ENCODE measurements at regions not wholly inside any gene's neighbourhood (a gene's known extent, or its start where the extent isn't known, plus 50 kb on each side); places are given as distances from the start of the nearest gene placed in this dataset.

DNA sequence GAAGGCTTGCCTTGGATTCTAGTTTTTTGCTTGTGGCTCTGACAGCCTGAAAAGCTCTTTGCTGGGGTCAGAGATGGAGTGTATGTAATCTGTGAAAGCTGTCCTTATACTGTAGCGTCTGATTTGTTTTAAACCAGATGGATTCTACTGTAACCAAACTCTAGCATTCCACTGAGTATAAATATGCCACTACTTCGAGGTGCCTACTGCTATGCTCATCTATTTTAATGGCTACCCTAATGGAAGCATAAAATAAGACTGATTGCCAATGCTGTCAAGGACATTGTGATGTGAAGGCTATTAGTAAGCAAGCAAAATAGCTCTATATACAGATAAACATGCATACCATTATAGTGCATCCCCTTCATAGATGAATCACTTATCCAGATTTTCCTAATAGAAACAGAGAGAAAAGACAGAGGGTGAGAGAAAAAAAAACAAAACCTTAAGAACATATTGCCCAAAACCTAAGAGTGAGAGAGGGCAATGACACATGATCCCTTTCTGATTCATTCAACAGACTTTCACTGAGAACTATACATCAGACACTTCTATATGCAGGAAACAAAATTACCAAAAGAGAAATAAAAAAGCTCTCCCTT is 1025.8 kb upstream of the LCORL start:
- Histone ChIP-seq H4K20me1 (ENCODE audit: insufficient read depth, low read length) (no peaks in the 10 kb centered on the region), H3K9ac (ENCODE audit: insufficient read depth, low read length, poor library complexity, severe bottlenecking) (no peak overlapping the region), H3K9me3 (replicated peaks in 1 of 2; ENCODE audit: control insufficient read depth in 1 of 2, insufficient read depth in 1 of 2, low read length in 2 of 2) (peaks cover 0 to 5% of the 10 kb centered on the region in 2 donors), H2AFZ (ENCODE audit: insufficient read depth, low read depth, low read length, poor library complexity, severe bottlenecking) (no peak overlapping the region), H3K4me2 (replicated peaks; ENCODE audit: extremely low read depth, low read length, poor library complexity, severe bottlenecking) (no peak overlapping the region), H3K79me2 (ENCODE audit: insufficient read depth, low read length) (no peaks in the 10 kb centered on the region), H3K27ac (ENCODE audit: low read depth in 1 of 2, low read length in 2 of 2) (no peak overlapping the region), H3K36me3 (replicated peaks in 1 of 2; ENCODE audit: control insufficient read depth in 1 of 2, insufficient read depth in 2 of 2, low read length in 2 of 2) (no peaks in the 10 kb centered on the region), H3K27me3 (ENCODE audit: control insufficient read depth in 2 of 2, insufficient read depth in 2 of 2, low read length in 2 of 2) (no peaks in the 10 kb centered on the region), H3K4me3 (replicated peaks in 1 of 3; ENCODE audit: low read depth in 2 of 3, low read length in 3 of 3) (no peak overlapping the region), H3K4me1 (ENCODE audit: control insufficient read depth in 1 of 2, insufficient read depth in 2 of 2, low read length in 2 of 2) (no peaks in the 10 kb centered on the region)
- no CpG with 5 or more reads among the region's 2 CpGs for WGBS (ENCODE audit: insufficient coverage)
- no peaks in the 10 kb centered on the region for H3K4me1 Mint-ChIP-seq
- H3K9me3 Mint-ChIP-seq = peaks cover 0 to 6% (median 0%) of the 10 kb centered on the region in 7 donors
- no peak for DNase-seq
- intact Hi-C loops (cut with micrococcal nuclease) = no loop called here
- TF ChIP-seq, protein P1, sequence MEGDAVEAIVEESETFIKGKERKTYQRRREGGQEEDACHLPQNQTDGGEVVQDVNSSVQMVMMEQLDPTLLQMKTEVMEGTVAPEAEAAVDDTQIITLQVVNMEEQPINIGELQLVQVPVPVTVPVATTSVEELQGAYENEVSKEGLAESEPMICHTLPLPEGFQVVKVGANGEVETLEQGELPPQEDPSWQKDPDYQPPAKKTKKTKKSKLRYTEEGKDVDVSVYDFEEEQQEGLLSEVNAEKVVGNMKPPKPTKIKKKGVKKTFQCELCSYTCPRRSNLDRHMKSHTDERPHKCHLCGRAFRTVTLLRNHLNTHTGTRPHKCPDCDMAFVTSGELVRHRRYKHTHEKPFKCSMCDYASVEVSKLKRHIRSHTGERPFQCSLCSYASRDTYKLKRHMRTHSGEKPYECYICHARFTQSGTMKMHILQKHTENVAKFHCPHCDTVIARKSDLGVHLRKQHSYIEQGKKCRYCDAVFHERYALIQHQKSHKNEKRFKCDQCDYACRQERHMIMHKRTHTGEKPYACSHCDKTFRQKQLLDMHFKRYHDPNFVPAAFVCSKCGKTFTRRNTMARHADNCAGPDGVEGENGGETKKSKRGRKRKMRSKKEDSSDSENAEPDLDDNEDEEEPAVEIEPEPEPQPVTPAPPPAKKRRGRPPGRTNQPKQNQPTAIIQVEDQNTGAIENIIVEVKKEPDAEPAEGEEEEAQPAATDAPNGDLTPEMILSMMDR (IDR thresholded peaks at IDR 0.05) = no peak
- no peaks in the 10 kb centered on the region for H3K36me3 Mint-ChIP-seq
- no peak overlapping the region for H3K27ac Mint-ChIP-seq
- H3K27me3 Mint-ChIP-seq (ENCODE audit: low read depth in 3 of 3) = no peaks in the 10 kb centered on the region
- no peak overlapping the region for H3K4me3 Mint-ChIP-seq

DNA sequence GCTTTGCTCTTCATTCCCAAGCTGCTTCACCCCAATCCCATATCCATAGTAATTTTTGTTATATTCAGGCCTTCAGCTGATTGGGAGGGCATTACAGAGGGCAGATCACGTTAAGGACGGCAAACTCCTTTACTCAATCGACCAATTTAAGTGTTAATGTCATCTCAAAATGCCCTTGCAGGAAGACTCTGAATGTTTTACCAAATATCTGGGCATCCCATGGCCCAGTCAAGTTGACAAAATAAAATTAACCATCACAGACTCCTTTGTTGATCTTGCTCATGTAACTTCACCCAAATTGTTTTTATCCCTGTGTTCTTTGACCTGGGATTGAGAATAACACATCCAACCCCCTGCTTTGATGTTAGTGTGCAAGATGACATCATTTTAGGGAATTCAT is 1018.3 kb upstream of the LCORL start:
- Mint-ChIP-seq H3K4me1 (no peaks in the 10 kb centered on the region), H3K36me3 (no peaks in the 10 kb centered on the region), H3K4me3 (no peak overlapping the region), H3K9me3 (peaks cover 0 to 4% (median 0%) of the 10 kb centered on the region in 7 donors), H3K27ac (no peak overlapping the region), H3K27me3 (ENCODE audit: low read depth in 3 of 3) (no peaks in the 10 kb centered on the region)
- Histone ChIP-seq H3K4me2 (replicated peaks; ENCODE audit: extremely low read depth, low read length, poor library complexity, severe bottlenecking) (no peak overlapping the region), H3K27me3 (ENCODE audit: control insufficient read depth in 2 of 2, insufficient read depth in 2 of 2, low read length in 2 of 2) (no peaks in the 10 kb centered on the region), H3K4me3 (replicated peaks in 1 of 3; ENCODE audit: low read depth in 2 of 3, low read length in 3 of 3) (no peak overlapping the region), H3K79me2 (ENCODE audit: insufficient read depth, low read length) (no peaks in the 10 kb centered on the region), H3K9me3 (replicated peaks in 1 of 2; ENCODE audit: control insufficient read depth in 1 of 2, insufficient read depth in 1 of 2, low read length in 2 of 2) (peaks cover 0 to 1% of the 10 kb centered on the region in 2 donors), H3K27ac (ENCODE audit: low read depth in 1 of 2, low read length in 2 of 2) (no peak overlapping the region), H3K9ac (ENCODE audit: insufficient read depth, low read length, poor library complexity, severe bottlenecking) (no peak overlapping the region), H3K4me1 (ENCODE audit: control insufficient read depth in 1 of 2, insufficient read depth in 2 of 2, low read length in 2 of 2) (no peaks in the 10 kb centered on the region), H3K36me3 (replicated peaks in 1 of 2; ENCODE audit: control insufficient read depth in 1 of 2, insufficient read depth in 2 of 2, low read length in 2 of 2) (no peaks in the 10 kb centered on the region), H2AFZ (ENCODE audit: insufficient read depth, low read depth, low read length, poor library complexity, severe bottlenecking) (no peak overlapping the region), H4K20me1 (ENCODE audit: insufficient read depth, low read length) (no peaks in the 10 kb centered on the region)
- no peak for DNase-seq
- 57% methylated on average over 3 of the region's 3 CpGs for WGBS (ENCODE audit: insufficient coverage)
- intact Hi-C loops (cut with micrococcal nuclease) = no loop called here
- TF ChIP-seq, protein P1 (IDR thresholded peaks at IDR 0.05) = no peak
